Right atrium auricular region (tissue), 2 donors: ENCODE measurements at regions not wholly inside any gene's neighbourhood (a gene's known extent, or its start where the extent isn't known, plus 50 kb on each side); places are given as distances from the start of the nearest gene placed in this dataset.
"Not testable (repeated sequence)": the region's sequence is repeated elsewhere in the genome, so short reads cannot be mapped to it uniquely, and the experiment has no call there.

Experiments used
- DNase-seq: peaks from one replicate; pipeline ENCODE4 v3.0.0-alpha.2; 2019; ENCODE audit warnings: low spot score
- H3K27ac ChIP-seq, 2 donors: fragments of 200-600 bp; sonication (generic); 1 replicate in 1 of 2; 2 replicates in 1 of 2; pipeline ENCODE4 v1.5.1; 2016 to 2019
- H3K27me3 ChIP-seq, 2 donors: fragments of 200-600 bp; sonication (generic); one replicate each; pipeline versions ENCODE4 v1.5.1 to v1.6.0; 2017 to 2019
- H3K36me3 ChIP-seq: fragments of 200-600 bp; sonication (generic); one replicate; pipeline ENCODE4 v1.5.1; 2016
- H3K4me1 ChIP-seq, 2 donors: fragments of 200-600 bp; sonication (generic); one replicate each; pipeline versions ENCODE4 v1.5.1 to v1.6.0; 2017 to 2019
- H3K4me3 ChIP-seq, 2 donors: fragments of 200-600 bp; sonication (generic); 1 replicate in 1 of 2; 2 replicates in 1 of 2; pipeline ENCODE4 v1.5.1; 2017 to 2019; ENCODE audit warnings: mild to moderate bottlenecking in 1 of 2, moderate library complexity in 1 of 2
- H3K9me3 ChIP-seq, 2 donors: fragments of 200-600 bp; sonication (generic); one replicate each; pipeline ENCODE4 v1.5.1; 2019
- TF ChIP-seq, protein P1 (sequence below), 2 donors: fragments of 200-600 bp; sonication (generic); IDR thresholded peaks; one replicate each; pipeline ENCODE4 v1.5.1; 2019; ENCODE audit warnings: antibody characterized with exemption in 2 of 2

DNA sequence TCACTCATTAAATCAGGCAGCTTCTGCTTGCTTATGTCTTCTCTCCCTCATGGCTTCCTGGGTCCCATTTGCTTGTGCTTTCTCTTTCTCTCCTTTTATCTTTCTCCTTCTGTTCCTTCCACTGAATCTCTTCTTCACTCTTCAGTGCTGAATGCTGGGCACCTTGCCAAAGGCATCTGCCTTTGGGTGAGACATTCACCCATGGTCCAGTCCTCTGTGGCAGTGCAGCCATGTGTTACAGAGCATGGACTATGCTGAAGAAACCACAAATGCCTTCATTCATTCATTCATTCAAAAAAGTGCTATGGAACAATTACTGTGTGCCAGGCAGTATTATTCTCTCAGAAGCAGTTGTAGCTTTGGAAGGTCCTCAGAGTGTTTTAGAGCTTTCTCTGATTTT lies 344.4 kb upstream of the STXBP6 start:
- no peaks in the 10 kb centered on the region for H3K27me3 ChIP-seq
- H3K4me3 ChIP-seq, result no peak overlapping the region
- H3K36me3 ChIP-seq, result no peaks in the 10 kb centered on the region
- no peaks in the 10 kb centered on the region for H3K9me3 ChIP-seq
- peaks cover 0 to 3% of the 10 kb centered on the region in 2 donors for H3K4me1 ChIP-seq
- H3K27ac ChIP-seq, result peak overlapping the region in 1 of 2 donors; percentile 54
- DNase-seq, result no peak
- TF ChIP-seq, protein P1, sequence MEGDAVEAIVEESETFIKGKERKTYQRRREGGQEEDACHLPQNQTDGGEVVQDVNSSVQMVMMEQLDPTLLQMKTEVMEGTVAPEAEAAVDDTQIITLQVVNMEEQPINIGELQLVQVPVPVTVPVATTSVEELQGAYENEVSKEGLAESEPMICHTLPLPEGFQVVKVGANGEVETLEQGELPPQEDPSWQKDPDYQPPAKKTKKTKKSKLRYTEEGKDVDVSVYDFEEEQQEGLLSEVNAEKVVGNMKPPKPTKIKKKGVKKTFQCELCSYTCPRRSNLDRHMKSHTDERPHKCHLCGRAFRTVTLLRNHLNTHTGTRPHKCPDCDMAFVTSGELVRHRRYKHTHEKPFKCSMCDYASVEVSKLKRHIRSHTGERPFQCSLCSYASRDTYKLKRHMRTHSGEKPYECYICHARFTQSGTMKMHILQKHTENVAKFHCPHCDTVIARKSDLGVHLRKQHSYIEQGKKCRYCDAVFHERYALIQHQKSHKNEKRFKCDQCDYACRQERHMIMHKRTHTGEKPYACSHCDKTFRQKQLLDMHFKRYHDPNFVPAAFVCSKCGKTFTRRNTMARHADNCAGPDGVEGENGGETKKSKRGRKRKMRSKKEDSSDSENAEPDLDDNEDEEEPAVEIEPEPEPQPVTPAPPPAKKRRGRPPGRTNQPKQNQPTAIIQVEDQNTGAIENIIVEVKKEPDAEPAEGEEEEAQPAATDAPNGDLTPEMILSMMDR (IDR thresholded peaks at IDR 0.05), result no peak

DNA sequence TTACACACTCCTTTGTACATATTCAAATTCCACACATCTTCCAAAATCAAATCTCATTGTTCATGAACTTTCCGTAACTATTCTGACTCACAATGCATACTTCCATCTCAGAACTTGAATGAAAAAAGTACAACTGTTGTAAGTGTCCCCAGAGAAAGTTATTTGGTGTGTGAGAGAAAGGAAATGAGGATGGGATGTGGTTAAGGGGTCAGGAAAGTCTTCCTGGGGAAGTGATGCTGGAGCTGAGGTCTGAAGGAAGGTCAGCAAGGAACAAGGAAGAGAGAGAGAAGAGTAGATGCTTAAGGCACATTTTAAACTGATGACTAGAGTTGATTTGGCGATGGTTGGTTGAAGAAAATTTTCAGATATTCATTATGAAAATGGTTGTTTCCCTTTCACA lies 340.0 kb upstream of the STXBP6 start:
- peaks cover 0 to 3% of the 10 kb centered on the region in 2 donors for H3K4me1 ChIP-seq
- TF ChIP-seq, protein P1 (IDR thresholded peaks at IDR 0.05), result no peak
- no peaks in the 10 kb centered on the region for H3K27me3 ChIP-seq
- DNase-seq, result no peak
- no peaks in the 10 kb centered on the region for H3K36me3 ChIP-seq
- no peaks in the 10 kb centered on the region for H3K9me3 ChIP-seq
- H3K27ac ChIP-seq, result no peak overlapping the region
- H3K4me3 ChIP-seq, result no peak overlapping the region

DNA sequence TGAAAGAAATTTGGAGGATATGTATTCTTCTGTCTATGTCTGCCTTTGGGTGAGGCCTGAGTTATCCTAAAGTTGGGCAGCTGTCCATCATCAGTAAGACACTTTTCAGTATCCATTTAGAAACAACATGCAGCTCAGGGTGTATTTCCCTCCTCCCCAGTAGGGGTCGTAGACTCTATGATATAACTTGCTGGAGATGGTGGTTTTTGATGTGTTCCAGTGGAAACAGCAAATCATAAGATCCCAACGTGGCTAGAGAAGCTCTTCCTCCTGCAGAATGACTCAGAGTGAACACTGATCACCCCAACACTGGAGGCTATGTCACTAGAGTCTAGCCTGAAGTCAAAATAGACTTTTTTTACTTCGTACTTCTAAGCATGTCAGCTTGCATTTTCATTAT lies 331.6 kb upstream of the STXBP6 start:
- TF ChIP-seq, protein P1 (IDR thresholded peaks at IDR 0.05), result peak in 1 of 2 donors; percentile 15
- no peaks in the 10 kb centered on the region for H3K36me3 ChIP-seq
- H3K9me3 ChIP-seq, result no peaks in the 10 kb centered on the region
- H3K4me3 ChIP-seq, result no peak overlapping the region
- no peak for DNase-seq
- H3K27me3 ChIP-seq, result no peaks in the 10 kb centered on the region
- no peaks in the 10 kb centered on the region for H3K4me1 ChIP-seq
- no peak overlapping the region for H3K27ac ChIP-seq

DNA sequence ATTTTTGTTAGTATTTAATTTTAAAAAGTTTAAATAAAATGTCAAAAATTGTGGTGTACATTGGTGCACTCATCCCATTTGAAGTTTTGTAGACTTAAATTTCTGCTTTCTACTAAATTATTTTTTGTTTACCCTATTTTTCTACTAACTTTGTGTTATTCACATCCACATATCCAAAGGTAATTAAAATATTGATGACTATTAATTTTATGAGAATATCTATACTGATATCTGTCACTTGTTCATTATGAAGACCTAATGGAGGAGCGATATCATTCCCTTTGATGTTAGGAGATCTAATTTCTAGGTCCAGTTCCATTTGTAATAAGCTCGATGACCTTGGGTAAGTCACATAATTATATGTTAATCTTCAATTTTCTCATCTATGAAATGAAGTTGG lies 325.7 kb upstream of the STXBP6 start:
- Histone ChIP-seq H3K9me3 (no peaks in the 10 kb centered on the region), H3K27ac (no peak overlapping the region), H3K4me1 (no peaks in the 10 kb centered on the region), H3K27me3 (no peaks in the 10 kb centered on the region), H3K4me3 (no peak overlapping the region), H3K36me3 (no peaks in the 10 kb centered on the region)
- TF ChIP-seq, protein P1 (IDR thresholded peaks at IDR 0.05), result no peak
- no peak for DNase-seq

DNA sequence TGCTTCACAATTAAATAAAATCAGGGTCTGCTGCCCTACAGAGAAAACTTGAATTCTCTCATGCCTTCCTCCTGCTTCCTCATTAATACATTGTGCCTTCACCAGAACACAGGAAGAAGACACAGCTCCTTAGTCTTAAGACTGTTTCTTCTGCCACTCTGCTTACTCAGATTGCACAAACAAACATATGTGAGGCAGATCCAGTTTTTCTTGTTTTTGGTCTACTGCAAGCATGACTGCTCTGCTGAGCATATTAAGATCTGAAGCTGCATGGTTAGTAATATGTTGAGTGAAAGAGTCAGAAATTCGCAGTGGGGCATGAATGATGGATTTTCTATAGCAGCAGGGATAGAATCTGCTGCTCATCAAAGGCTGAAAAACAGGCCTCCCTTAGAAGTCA lies 321.1 kb upstream of the STXBP6 start:
- no peaks in the 10 kb centered on the region for H3K36me3 ChIP-seq
- no peaks in the 10 kb centered on the region for H3K4me1 ChIP-seq
- no peak overlapping the region for H3K4me3 ChIP-seq
- DNase-seq, result no peak
- no peaks in the 10 kb centered on the region for H3K27me3 ChIP-seq
- no peaks in the 10 kb centered on the region for H3K9me3 ChIP-seq
- TF ChIP-seq, protein P1 (IDR thresholded peaks at IDR 0.05), result no peak
- no peak overlapping the region for H3K27ac ChIP-seq

DNA sequence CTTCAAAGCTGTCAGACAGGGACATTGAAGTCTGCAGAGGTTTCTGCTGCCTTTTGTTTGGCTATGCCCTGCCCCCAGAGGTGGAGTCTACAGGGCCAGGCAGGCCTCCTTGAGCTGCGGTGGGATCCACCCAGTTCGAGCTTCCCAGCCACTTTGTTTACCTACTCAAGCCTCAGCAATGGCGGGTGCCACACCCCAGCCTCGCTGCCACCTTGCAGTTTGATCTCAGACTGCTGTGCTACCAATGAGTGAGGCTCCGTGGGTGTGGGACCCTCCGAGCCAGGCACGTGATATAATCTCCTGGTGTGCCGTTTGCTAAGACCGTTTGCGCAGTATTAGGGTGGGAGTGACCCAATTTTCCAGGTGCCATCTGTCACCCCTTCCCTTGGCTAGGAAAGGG lies 320.1 kb upstream of the STXBP6 start:
- H3K4me1 ChIP-seq, DNase-seq, H3K27me3 ChIP-seq, H3K36me3 ChIP-seq, H3K27ac ChIP-seq, H3K4me3 ChIP-seq, H3K9me3 ChIP-seq: not testable (repeated sequence)
